Stimulated activated CD8-positive, alpha-beta memory T cell treated with anti-CD3 and anti-CD28 coated beads, Interleukin-12 subunit alpha, Interleukin-12 subunit beta, amount 100 ng/mL, for 4 hours (primary cell): ENCODE measurements at regions not wholly inside any gene's neighbourhood (a gene's known extent, or its start where the extent isn't known, plus 50 kb on each side); places are given as distances from the start of the nearest gene placed in this dataset.

ENCODE experiments used
- DNase-seq: peaks from one replicate; pipeline ENCODE4 v3.0.0-alpha.2; 2020; ENCODE audit warnings: low read depth

DNA sequence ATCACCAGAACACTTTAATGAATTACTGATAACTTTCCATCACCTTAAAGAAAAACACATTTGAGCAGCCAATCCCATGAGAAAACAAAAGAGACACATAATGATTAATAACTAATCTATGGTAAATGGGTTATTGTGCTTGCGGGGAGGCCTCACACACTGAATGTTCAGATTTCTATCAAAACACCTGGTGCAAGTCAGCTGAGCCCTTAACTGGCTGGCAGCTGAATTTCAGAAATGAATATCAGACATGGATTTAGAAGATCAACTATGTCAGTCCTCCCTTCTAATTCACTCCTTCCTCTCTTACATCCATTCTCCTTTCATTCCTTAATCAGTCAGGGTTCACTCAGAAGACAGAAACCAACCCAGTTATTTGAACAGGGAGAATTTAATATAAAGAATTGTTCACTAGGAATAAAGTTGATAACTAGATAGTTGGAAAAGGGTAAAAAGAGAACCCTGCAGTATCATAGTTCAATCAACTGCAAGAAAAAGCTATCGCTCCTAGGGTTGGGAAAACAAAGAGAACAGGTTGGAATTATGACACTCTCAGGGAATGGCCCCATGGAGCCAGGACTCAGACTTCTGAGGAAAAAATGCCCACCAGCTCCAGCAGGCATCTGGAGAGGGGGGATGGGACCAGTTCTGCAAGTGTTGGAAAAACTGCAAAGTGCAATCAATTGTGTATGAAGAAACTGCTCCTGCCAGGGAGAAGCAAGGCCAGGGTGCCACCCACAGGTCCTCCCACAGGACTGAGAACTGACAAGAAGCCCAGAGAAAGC, 577.1 kb upstream of the CDH5 start:
- no peak for DNase-seq

DNA sequence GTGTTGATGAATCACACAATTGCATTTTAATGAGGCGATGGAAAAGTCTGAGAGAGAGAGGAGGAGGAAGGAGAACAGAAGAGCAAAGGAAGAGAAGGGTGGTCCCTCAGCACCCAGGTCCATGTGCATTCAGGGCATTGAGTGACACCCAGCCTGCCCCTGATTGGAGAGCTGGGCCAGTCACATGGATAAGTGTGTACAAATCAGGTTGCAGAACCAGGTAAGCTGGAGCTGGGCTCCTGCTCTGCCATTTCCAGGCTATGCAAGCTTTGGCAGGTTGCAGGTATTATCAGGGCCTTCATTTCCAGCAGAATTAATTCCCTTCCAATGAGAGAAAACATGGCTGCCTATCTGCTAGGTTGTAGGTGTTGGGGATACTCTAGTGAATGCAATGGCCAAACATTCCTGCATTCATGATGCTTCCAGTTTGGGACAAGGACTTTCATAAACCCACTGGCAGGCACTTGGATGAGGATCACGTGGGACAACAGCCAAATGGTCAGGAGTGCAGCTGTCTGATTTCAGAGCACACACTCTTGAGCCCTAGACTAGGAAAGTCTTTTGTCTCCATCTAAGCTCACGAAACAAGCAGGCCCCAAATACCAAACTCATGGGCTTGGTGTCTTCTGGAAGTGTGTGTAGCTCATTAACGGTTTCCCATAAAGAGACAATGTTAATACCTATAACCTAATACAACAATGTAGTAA, 577.9 kb upstream of the CDH5 start:
- DNase-seq, result no peak

DNA sequence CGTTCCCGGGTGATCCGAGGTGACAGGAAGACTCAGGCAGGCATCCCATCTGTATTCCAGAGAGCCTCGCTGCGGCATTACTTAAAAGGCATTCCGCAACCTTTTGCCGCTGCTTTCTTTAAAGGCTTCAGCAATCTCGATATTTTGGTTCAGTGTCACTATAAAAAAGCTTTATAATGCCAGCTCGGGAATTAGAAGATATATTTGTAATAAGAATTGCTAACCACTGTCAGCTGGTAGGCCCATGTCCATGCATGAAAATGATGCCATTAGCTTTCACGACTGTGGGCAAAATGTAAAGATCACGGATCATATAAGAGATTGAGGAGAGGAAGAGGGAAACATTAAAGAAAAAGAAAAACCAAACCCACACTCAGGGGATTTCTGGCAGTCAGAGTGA, 578.6 kb upstream of the CDH5 start:
- no peak for DNase-seq

DNA sequence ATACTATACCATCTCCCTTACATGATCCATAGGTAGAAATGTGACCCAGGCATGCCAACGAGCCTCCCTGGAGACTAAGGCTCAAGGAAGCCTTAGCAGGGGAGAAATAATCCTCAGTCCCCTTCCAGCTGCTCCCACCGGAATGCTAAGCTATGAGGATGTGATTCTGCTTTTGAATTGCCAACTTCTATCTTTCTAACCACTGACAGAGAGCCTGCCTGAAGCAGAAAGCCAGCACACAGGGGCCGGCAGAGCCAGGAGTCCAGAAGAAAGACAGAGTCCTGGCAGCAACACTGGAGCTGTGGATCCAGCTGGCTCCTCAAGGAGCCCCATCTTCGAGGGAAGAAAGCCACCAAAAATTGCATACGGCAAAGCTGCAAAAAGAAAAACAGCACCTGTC, 579.6 kb upstream of the CDH5 start:
- DNase-seq, result no peak

DNA sequence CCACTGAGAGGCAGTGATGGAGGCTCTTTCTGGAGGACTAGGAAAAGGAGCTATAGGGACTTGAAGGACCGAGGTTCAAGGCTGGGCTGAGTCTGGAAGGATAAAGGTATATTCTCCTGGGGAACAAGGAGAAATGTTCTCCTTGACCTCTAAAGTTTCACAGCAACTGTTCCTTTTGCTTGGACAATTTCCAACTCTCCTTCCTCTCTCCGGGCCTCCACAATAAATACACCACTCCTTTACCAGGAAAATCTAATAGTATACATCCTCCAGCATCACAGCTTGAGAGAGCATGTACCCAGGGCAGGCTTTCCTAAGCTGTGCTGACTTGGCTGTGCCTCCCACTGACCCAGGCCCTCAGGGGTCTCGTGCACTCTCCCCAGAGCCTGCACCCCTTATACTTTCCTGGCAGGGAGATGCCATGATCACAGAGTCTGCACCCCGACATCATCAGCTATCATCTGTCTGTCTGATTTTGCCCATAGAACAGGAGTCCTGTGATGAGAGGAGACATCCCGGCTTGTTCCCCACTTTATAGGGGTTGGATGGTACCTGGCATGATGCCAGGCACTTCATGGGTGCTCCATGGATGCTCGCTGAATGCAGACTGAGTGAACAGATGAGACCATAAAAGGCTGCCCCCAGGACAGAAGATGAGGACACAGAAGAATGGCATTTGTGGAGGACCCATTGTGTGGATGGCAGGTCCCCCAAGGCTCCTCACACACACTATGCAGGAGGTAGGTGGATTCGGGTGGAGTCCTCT, 582.6 kb upstream of the CDH5 start:
- no peak for DNase-seq

DNA sequence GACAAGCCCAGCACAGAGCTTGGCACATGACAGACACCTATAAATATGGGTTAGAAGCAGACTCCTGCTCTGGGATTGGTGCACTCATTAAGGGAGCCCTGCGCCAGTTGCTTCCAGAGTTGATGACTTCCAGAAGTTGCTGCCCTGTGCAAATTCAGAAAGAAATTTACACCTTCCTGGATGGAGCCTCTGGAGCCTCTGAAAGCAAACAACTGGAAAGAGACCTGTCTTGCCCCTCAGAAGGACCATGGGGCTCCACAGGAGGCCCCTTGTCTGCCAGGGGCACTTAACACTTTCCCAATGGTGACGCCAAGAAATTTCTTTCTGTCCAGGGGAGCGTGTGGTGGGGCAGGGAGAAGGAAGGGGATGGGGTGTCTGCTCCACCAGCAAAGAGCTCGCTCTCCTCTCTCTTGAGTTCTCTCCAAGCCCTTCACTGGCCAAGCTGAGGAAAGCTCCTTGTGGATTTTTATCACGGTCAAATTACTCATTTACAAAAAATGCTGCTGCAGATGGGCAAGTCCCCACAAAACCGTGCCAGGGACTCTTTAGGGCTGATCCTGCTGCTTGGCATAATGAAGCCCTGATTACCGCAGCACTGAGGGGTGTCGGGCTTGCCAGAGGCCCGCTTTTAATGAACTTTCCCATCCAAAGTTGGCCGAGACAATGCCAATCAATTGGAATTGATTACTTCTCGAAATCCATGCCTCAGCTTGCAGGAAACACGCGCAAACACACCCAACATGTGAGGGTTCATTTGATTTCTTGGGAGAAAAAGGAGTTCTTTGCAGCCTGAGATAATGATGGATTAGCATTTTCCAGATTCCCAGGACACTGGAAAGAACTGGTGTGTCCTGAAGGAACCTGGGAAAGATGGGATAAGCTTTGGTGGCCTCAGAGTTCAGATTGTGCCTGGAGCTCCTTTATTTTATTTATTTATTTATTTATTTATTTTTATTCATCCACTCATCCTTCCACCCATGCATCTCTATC, 583.6 kb upstream of the CDH5 start:
- DNase-seq, result no peak

DNA sequence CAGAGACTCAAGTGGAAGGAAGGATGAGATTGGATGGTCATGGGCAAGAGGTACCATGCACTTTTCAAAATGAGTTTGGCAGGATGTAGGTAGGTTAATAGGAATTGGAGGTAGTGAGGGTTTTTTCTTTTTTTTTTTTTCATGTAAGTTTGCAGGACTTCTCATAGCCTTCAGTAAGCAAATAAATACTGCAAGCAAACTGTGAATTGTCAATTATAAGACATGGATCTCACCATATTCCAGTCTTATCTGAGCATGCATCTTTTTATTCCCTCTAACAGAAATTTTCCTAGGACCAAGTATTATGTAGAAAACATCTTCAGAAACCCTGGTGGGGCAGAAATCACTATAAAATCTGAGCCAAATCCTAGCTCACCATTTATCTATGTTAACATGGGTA, 584.6 kb upstream of the CDH5 start:
- no peak for DNase-seq

DNA sequence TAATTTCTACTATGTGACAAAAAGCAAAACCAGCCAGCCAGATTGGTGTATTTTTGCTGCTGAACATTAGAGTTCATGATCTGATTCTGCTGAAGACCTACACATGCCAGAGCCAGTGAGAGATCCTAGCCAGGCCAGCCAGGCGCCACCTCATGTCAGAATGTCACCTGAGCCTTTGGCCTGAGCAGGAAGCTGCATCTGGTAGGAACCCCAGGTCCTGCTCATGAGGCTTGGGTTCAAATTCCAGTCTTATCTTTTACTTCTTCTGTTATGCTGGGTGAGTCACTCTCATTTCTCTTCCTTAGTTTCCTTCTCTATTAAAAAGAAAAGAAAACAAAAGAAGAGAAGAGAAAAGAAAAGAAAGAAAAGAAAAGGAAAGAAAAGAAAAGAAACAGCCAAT, 585.1 kb upstream of the CDH5 start:
- DNase-seq, result no peak

DNA sequence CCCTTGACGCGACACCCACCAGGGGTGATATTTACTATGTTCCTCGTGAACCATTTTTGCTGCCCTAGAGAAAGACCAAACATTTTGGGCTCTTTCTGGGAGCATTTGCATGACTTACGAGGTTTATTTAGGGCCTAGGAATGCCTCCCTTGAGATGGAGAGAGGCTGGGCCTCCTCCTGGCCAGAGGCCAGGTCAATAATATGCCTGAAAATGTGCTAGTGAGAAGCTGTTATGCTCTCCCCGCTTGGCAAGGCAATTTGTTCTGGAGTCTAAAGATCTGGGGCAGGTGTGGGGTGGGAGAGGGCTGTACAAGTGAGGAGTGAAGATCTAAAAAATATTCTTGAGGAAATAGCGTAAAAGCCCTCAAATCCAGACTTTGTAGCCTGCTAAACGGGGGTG, 587.3 kb upstream of the CDH5 start:
- DNase-seq, result no peak

DNA sequence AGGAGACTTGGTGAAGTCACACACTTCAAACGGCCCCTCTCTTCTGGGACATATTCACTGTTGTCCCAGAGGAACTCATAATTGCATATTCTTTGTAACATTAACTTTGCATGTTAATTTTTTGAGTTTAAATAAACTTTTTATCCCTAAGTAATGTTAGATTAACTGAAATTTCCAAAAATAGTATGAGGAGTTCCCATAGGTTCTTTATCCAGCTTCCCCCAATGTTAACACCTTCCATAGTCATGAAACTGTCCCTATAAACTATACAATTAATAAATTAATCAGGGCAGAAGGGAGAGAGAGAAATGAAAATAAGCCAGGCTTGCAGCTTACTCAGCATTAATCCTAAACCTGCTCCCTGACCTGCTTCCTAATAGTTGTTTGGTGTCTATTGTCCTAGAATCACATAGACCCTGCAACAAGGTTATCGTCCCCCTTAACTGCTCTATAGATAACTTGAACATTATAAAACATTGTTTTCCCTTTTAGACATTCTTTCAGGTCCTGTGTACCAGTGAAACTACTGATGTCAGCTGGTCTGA, 589.8 kb upstream of the CDH5 start:
- no peak for DNase-seq

DNA sequence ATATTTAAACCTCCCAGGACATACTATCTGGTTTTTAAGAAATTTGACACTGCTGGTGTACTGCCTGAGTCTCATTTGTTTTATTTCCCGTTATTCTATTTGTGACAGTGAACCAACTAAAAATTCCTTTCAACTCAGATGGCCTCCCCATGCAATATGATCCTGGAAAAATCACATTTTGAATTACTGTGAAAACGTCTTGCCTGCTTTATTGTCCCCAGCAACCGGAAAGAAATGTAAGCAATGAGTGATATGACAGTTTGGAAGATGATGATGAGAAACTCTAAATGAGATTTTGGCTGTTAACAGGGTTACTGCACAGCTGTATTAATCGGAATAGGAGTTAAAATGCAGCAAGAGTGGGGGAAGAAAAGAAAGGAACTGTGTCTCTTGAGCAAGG, 590.7 kb upstream of the CDH5 start:
- DNase-seq, result no peak

DNA sequence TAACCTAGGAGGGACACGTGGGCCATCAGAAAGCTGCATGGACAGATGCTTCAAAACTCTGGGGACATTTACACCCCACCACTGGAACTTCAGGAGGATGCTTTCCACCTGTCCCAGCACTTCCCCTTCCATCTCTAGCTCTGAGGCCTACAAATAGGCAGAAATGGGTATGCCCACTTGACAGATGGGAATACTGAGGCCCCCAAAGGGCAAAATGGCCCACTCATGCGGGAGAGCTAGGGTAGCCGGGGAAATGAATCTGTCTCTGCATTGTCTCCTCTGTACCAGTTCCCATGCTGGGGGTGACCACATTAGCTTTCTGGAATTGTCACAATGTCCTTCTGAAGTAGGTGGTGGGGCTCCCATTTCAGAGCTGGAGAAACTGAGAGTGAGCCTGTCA, 592.1 kb upstream of the CDH5 start:
- no peak for DNase-seq

DNA sequence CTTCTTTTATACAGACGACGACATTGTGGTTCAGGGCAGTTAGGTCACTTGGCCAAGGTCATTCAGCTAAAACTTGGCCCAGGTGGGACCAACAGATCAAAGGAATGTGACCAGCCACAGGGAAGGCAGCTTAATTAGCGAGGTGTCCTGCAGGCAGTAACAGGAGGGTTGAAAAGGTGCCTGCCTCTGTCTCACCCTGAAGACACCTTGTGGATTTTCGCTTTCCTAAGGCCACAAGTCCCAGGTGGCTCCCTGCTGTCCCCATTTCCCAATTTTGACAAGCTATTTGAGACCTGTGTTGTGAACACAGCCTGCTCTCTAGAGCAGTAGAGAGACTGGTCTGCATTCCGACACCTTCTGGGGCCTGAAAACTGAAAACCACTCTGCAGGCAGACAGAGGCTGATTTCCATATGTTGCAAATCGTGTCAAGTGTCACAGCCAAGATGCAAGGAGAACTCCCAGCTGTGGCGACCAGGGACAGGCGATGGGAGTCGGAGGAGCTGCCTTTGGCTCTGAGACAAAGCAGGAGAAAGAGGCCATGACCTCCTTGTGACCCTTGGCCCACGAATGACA, 593.1 kb upstream of the CDH5 start:
- no peak for DNase-seq

DNA sequence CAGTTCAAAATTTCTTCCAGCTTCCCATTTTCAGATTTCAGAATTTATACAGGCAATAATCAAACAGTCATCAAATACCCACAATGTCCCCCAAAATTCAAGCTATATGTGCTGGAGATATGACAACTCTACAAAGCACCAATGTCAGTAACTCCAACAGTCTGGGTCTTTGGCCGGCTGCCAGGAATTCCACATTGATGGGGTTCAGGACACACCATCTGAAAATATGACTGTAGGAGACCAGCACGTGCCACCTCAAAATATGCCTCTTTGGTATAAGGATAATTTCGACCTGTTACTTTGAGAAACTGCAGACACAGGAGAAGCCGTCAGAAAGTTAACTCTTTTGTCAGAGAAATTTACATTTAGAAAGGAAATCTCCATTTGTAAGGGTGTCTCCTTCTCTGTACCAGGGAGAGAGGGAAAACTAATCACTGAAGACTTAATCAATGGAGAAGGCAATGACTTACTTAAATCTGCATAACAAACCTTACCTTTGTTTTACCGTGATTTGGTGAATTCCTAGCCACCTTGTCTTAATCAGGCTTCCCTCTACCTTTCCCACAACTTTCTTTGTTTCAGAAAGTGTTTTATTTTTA, 594.3 kb upstream of the CDH5 start:
- DNase-seq, result no peak

DNA sequence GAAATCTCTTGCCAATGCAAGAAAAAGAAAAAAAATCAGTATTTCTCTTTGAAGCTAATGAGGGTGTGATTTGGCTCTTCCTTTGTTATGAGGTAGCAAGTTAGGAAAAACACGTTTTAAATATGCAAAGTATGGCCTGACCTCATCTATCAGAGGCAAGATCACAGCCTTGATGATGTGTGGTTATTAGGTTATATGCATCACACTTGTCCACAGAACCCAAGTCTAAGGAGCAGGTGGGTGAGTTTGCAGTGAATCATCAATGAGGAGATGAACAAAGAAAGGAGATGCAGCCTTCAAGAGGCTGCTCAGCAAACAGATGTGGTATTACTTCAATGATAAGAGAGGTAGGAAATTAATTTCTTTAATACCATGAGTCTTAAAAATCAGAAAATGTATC, 594.8 kb upstream of the CDH5 start:
- DNase-seq, result no peak

DNA sequence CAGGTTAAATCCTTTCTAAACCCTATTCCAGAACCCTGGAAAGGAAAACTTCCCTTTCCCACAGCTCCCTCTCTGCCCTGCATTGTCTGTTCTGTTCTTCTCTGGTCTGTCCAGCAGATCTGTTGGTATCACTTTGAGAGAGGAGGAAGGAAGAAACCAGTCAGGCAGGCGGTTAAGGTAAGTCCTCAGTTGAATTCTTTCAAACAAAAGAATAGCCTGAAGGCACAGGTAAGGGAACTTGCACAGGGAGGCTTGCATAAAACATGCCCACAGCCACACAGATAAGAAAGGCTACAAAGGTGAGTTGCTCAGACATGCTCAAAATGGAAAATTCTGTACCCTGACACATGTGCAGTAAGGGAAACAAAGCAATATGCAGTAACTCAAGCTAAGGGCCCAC, 595.7 kb upstream of the CDH5 start:
- DNase-seq, result no peak

DNA sequence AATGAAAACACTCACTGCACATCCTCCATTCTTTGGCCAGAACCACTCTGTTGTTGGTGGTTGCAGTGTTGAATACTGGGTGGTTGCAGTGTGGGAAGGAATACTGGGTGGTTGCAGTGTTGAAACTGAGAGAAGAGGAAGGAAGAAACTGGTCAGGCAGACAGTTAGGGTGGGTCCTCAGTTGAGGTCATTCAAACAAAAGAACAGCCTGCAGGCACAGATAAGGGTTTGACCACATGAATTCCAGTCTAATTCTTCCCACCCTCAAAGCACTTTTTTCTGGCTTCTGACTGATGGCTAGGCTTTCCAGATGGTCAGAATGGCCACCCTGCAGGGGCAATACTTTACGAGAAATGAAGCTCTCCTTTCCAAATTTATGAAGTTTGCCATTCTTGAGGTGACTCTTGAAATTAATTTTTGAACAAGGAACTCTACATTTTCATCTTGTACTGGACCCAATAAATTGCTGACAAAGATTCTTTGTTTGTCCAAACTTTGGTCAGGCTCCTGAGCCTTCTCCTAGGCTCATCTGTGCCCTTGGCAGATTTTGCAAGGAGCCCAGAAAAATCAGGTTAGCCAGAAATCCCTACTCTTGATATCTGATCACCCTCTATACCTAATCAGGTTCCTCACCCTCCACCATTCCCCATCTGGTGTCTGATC, 596.6 kb upstream of the CDH5 start:
- no peak for DNase-seq

DNA sequence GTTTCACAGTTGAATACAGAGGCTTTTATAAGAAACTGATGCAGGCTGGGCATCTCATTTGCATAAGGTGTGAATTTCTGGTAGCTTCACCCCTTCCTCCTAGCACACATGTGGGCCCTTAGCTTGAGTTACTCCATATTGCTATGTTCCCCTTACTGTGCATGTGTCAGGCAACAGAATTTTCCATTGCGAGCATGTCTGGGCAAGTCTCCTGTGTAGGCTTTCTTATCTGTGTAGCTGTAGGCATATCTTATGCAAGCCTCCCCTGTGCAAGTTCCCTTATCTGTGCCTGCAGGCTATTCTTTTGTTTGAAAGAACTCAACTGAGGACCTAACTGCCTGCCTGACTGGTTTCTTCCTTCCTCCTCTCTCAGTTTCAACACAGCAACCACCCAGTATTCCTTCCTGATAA, 597.4 kb upstream of the CDH5 start:
- DNase-seq, result no peak

DNA sequence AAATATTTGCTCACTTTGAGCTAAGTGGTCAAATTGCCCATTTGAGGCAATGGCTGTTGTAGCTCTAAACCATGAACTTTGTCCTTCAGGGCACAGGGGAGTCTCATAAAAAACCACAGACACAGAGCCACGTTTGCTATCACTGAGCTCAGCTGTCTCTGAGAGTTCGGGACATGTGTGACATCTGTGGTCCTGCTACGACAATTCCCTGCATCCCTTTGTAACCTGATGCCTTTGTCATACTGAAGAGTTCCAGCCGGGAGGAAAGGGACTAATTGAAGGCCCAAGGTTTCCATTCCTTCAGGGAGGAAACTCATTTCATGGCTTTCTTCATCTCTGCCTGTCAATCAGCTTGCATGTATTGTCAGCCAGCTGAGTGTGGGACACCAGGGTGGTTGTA, 599.4 kb upstream of the CDH5 start:
- DNase-seq, result no peak

DNA sequence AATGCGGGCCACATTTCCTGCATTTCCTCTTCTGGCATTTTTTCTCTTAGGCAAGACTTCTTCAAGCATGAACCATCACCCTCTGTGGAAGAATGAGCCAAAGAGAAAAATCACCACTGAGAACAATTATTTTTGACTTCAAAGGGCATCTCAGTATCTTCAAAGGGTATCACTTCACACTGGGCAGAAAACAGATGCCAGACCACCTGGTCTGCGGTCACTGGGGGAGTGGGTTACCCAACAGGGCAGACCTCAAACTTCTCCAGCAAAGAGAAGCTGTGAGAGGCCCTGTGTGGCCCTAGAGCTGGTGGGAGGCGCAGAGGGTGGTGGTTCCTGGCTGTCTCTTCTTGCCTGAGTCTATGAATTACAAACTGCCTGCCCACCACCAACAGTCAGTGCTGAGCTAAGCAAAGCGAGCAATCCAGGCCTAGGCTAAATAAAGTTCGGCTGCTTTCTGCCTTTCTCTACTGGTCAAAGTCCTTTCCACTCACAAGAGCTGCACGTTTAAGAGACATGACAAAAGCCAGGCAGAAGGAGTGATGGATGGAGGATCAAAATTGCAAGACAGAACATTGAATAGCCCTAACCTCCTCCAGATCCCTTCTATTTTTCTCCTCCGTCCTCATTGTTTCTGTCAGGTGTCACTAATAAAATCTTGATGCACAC, 602.7 kb upstream of the CDH5 start:
- DNase-seq, result no peak
